ENCODE measurements at regions not wholly inside any gene's neighbourhood (a gene's known extent, or its start where the extent isn't known, plus 50 kb on each side); places are given as distances from the start of the nearest gene placed in this dataset.
A peak's percentile ranks its signal among the peaks of the same experiment; 100 is the strongest.

- peaks cover 33% of the 10 kb centered on the region for H3K27me3 Mint-ChIP-seq
- no peak for TF ChIP-seq CTCF (conservative IDR thresholded peaks at IDR 0.05)
- no peak for DNase-seq (ENCODE audit: extremely low spot score, unreplicated experiment)
- no peaks in the 10 kb centered on the region for H3K36me3 Mint-ChIP-seq
- H3K9me3 Mint-ChIP-seq, result peaks cover 4% of the 10 kb centered on the region
- no peak overlapping the region for H3K4me3 Mint-ChIP-seq
- H3K4me1 Mint-ChIP-seq (ENCODE audit: unreplicated experiment), result no peaks in the 10 kb centered on the region
- H3K27ac Mint-ChIP-seq, result no peak overlapping the region
Observed at GRCh38 chr13:111950697-111951096, 116.3 kb upstream of the SOX1 start.

GRCh38 chr13:111952032-111952431, 114.9 kb upstream of the SOX1 start:
- H3K27me3 Mint-ChIP-seq, result peaks cover 35% of the 10 kb centered on the region
- no peak overlapping the region for H3K27ac Mint-ChIP-seq
- H3K4me3 Mint-ChIP-seq, result no peak overlapping the region
- no peaks in the 10 kb centered on the region for H3K36me3 Mint-ChIP-seq
- H3K4me1 Mint-ChIP-seq (ENCODE audit: unreplicated experiment), result no peaks in the 10 kb centered on the region
- TF ChIP-seq CTCF (conservative IDR thresholded peaks at IDR 0.05), result no peak
- no peak for DNase-seq (ENCODE audit: extremely low spot score, unreplicated experiment)
- peaks cover 4% of the 10 kb centered on the region for H3K9me3 Mint-ChIP-seq

GRCh38 chr13:111952814-111953213, 114.1 kb upstream of the SOX1 start:
- H3K4me1 Mint-ChIP-seq (ENCODE audit: unreplicated experiment), result no peaks in the 10 kb centered on the region
- H3K27ac Mint-ChIP-seq, result no peak overlapping the region
- H3K36me3 Mint-ChIP-seq, result no peaks in the 10 kb centered on the region
- H3K4me3 Mint-ChIP-seq, result no peak overlapping the region
- peaks cover 38% of the 10 kb centered on the region for H3K27me3 Mint-ChIP-seq
- H3K9me3 Mint-ChIP-seq, result peaks cover 4% of the 10 kb centered on the region
- no peak for DNase-seq (ENCODE audit: extremely low spot score, unreplicated experiment)
- TF ChIP-seq CTCF (conservative IDR thresholded peaks at IDR 0.05), result no peak

- Mint-ChIP-seq H3K27ac (no peak overlapping the region), H3K9me3 (peaks cover 4% of the 10 kb centered on the region), H3K27me3 (peaks cover 39% of the 10 kb centered on the region), H3K4me1 (ENCODE audit: unreplicated experiment) (no peaks in the 10 kb centered on the region), H3K4me3 (no peak overlapping the region), H3K36me3 (no peaks in the 10 kb centered on the region)
- no peak for DNase-seq (ENCODE audit: extremely low spot score, unreplicated experiment)
- no peak for TF ChIP-seq CTCF (conservative IDR thresholded peaks at IDR 0.05)
Observed at GRCh38 chr13:111953546-111954178, 113.3 kb upstream of the SOX1 start.

- no peak for DNase-seq (ENCODE audit: extremely low spot score, unreplicated experiment)
- no peak for TF ChIP-seq CTCF (conservative IDR thresholded peaks at IDR 0.05)
- Mint-ChIP-seq H3K4me3 (no peak overlapping the region), H3K27me3 (peaks cover 39% of the 10 kb centered on the region), H3K4me1 (ENCODE audit: unreplicated experiment) (no peaks in the 10 kb centered on the region), H3K27ac (peak overlapping the region; percentile 11), H3K9me3 (peaks cover 4% of the 10 kb centered on the region), H3K36me3 (no peaks in the 10 kb centered on the region)
Observed at GRCh38 chr13:111954661-111955411, 112.1 kb upstream of the SOX1 start.
